ENCODE measurements at regions not wholly inside any gene's neighbourhood (a gene's known extent, or its start where the extent isn't known, plus 50 kb on each side); places are given as distances from the start of the nearest gene placed in this dataset.

DNA sequence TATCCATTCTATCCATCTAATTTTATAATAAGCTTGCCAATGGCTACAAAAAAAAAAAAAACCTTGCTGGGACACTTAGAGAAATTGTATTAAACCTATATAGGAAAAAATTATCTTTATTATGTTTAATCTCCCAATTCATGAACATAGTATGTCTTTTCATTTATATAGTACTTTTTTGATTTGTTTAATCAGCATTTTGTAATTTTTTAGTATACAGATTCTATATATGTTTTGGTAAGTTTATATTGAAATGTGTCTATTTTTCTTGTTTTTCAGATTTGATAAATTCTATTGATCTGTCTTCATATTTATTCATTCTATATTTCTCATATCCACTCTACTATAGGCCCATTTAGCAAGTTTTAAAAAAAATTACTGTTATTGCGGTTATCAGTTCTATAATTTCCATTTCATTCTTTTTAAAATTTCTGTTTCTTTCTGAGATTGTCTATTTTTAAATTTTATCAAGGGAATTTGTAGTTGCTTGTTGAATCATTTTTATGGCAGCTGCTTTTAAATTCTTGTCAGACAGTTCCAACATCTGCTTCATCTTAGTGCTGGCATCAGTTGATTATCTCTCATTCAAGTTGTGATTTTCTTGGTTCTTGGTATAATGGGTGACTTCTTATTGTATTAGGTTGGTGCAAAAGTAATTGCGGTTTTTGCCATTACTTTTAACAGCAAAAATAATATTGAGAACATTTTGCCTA is 170.1 kb upstream of the S1PR3 start:
- TF ChIP-seq, protein P1, sequence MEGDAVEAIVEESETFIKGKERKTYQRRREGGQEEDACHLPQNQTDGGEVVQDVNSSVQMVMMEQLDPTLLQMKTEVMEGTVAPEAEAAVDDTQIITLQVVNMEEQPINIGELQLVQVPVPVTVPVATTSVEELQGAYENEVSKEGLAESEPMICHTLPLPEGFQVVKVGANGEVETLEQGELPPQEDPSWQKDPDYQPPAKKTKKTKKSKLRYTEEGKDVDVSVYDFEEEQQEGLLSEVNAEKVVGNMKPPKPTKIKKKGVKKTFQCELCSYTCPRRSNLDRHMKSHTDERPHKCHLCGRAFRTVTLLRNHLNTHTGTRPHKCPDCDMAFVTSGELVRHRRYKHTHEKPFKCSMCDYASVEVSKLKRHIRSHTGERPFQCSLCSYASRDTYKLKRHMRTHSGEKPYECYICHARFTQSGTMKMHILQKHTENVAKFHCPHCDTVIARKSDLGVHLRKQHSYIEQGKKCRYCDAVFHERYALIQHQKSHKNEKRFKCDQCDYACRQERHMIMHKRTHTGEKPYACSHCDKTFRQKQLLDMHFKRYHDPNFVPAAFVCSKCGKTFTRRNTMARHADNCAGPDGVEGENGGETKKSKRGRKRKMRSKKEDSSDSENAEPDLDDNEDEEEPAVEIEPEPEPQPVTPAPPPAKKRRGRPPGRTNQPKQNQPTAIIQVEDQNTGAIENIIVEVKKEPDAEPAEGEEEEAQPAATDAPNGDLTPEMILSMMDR (IDR thresholded peaks at IDR 0.05) = no peak
- no peak for TF ChIP-seq POLR2AphosphoS5 (IDR thresholded peaks at IDR 0.05)

All from gastroesophageal sphincter (tissue), 3 donors.